Neural cell (in vitro differentiated cells): ENCODE measurements at regions not wholly inside any gene's neighbourhood (a gene's known extent, or its start where the extent isn't known, plus 50 kb on each side); places are given as distances from the start of the nearest gene placed in this dataset.
"Not testable (repeated sequence)": the region's sequence is repeated elsewhere in the genome, so short reads cannot be mapped to it uniquely, and the experiment has no call there.

Source experiments
- CTCF ChIP-seq: fragments of 450-650 bp; IDR thresholded peaks from 2 replicates; pipeline ENCODE4 v1.5.1; 2014; ENCODE audit warnings: antibody characterized with exemption, mild to moderate bottlenecking, moderate library complexity; ENCODE audit not compliant: poor library complexity, severe bottlenecking
- RAD21 ChIP-seq: fragments of 450-650 bp; conservative IDR thresholded peaks from 2 replicates; pipeline ENCODE4 v1.6.1; 2014; ENCODE audit warnings: antibody characterized with exemption, mild to moderate bottlenecking, moderate library complexity
- REST ChIP-seq: IDR thresholded peaks from 2 replicates; pipeline ENCODE4 v1.6.1; 2012; ENCODE audit warnings: borderline replicate concordance

- not testable (repeated sequence) for TF ChIP-seq CTCF, REST, RAD21
These were observed 2754.0 kb downstream of the PCDH9 start for GRCh38 chr13:64476041-64476568.
